ENCODE measurements at regions not wholly inside any gene's neighbourhood (a gene's known extent, or its start where the extent isn't known, plus 50 kb on each side); places are given as distances from the start of the nearest gene placed in this dataset.

DNA sequence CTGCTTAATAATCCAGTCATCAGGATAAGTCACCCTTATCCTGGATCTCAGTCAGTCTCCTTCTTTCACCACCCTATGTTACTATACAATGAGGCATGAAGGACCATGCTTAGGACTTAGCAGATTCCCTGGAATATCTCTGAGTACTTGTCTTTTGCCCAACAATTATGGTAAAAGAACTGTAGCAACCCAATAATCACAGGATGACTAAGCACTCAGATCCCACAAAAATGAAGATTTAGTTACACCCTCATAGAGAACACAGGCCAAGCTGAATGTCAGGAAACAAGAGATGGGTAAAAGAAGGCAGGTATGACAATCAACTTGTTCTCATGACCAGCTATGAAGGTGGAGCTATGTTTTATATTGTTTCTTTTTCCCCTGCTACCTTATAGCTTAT is 91.4 kb downstream of the EDN1 start:
- no peak overlapping the region for H3K4me3 ChIP-seq (ENCODE audit: low read depth, low read length)
- TF ChIP-seq, protein P1, sequence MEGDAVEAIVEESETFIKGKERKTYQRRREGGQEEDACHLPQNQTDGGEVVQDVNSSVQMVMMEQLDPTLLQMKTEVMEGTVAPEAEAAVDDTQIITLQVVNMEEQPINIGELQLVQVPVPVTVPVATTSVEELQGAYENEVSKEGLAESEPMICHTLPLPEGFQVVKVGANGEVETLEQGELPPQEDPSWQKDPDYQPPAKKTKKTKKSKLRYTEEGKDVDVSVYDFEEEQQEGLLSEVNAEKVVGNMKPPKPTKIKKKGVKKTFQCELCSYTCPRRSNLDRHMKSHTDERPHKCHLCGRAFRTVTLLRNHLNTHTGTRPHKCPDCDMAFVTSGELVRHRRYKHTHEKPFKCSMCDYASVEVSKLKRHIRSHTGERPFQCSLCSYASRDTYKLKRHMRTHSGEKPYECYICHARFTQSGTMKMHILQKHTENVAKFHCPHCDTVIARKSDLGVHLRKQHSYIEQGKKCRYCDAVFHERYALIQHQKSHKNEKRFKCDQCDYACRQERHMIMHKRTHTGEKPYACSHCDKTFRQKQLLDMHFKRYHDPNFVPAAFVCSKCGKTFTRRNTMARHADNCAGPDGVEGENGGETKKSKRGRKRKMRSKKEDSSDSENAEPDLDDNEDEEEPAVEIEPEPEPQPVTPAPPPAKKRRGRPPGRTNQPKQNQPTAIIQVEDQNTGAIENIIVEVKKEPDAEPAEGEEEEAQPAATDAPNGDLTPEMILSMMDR (IDR thresholded peaks at IDR 0.05; ENCODE audit: insufficient read depth, low read depth, low read length), result no peak
- no peak for DNase-seq (ENCODE audit: low read depth)

DNA sequence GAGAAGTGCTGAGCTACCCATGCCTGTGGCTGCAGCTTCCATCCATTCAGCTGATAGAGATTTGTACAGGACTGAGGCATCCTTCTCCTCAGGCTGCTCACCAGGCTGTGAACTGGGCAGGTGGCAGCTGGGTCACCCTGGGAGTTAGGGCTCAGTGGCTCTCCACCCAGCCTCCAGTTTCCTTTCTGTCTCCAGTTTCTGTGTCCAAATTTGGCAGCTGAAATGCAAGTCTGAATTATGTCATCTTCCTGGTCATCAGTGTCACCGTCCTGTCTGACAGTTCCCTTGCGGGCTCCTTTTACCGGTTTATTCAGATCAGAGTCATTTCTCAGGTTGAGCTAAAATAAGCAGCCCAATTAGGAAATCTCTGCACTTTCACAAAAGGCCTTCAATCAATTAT is 93.3 kb downstream of the EDN1 start:
- H3K4me3 ChIP-seq (ENCODE audit: low read depth, low read length), result no peak overlapping the region
- no peak for DNase-seq (ENCODE audit: low read depth)
- TF ChIP-seq, protein P1 (IDR thresholded peaks at IDR 0.05; ENCODE audit: insufficient read depth, low read depth, low read length), result no peak

DNA sequence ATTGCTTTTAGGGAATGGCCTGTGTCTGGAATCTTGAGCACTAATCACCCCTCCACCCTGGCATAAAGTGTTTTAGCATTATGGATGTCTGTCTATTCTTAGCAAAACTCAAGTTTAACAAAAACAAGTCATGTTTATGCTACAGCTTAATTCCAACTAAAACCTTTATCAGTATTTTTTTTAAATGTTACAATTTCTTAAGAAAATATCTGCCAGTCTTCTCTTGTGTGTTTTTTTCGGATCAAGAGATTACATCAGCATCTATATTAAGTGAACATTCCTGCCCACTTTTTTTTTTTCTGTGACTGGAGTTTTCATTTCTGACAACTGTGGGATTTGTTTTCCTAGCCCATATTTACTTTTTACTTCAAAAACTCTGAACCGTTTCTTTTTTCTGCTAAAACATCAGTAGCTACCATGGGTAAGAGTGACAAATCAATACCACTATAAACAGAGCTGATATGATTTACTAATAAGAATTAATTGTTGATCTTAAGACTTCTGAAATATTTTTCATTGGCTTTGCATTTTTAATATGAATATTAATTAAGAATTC is 94.3 kb downstream of the EDN1 start:
- DNase-seq (ENCODE audit: low read depth), result no peak
- no peak overlapping the region for H3K4me3 ChIP-seq (ENCODE audit: low read depth, low read length)
- TF ChIP-seq, protein P1 (IDR thresholded peaks at IDR 0.05; ENCODE audit: insufficient read depth, low read depth, low read length), result no peak

DNA sequence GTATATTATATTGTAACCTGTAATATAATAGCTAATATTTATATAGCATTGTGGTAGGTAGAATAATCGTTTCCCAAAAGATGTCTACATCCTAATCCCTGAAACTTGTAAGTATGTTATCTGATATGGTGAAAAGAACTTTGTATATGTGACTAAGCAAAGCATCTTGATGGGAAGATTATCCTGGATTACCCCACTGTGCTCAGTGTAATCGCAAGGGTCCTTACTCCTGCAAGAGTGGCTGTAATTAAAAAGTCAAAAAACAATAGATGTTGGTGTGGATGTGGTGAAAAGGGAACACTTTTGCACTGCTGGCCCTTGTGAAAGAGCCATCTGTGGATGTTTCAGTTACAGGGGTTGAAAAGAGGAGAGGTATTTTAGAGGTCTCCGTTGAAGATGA is 95.2 kb downstream of the EDN1 start:
- TF ChIP-seq, protein P1 (IDR thresholded peaks at IDR 0.05; ENCODE audit: insufficient read depth, low read depth, low read length), result no peak
- peak; percentile 5 for DNase-seq (ENCODE audit: low read depth)
- H3K4me3 ChIP-seq (ENCODE audit: low read depth, low read length), result no peak overlapping the region

DNA sequence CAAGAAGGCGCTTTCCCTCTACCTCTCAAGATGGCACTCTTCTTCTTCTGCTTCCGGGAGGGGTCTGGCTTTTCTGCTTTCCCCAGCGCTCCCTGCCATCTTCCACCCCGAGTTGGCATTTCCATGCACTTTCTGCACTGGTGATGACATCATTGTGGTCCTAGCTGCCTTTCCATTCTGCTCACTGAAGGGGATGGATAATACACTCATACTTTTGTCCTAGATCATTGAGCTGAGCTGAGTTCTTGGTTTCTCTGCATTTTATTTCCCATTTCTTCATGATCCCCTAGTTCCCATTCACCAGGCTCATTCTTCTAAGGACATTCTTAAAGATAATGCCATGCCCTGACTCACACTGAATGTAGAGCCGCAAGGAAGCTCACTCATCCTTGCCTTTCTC is 96.7 kb downstream of the EDN1 start:
- TF ChIP-seq, protein P1 (IDR thresholded peaks at IDR 0.05; ENCODE audit: insufficient read depth, low read depth, low read length), result no peak
- no peak overlapping the region for H3K4me3 ChIP-seq (ENCODE audit: low read depth, low read length)
- no peak for DNase-seq (ENCODE audit: low read depth)

DNA sequence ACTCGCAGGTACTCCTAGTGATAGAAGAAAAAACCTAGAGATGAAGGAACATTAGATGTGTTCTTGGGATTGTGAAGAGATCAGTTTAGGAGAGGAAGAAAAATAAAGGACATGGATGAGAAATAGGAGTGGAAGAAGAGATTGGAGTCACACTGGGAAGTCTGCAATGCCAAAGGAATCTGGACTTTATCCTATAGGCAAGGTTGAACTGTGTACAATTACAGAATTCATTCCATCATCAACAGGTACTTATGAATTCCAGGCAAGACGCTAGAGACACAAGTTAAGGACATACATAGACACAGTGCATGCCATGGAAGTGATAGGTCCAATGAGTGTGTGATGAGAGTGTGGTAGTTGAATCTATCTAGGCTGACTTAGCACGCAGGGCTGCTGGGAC is 101.3 kb downstream of the EDN1 start:
- H3K4me3 ChIP-seq (ENCODE audit: low read depth, low read length), result no peak overlapping the region
- no peak for DNase-seq (ENCODE audit: low read depth)
- TF ChIP-seq, protein P1 (IDR thresholded peaks at IDR 0.05; ENCODE audit: insufficient read depth, low read depth, low read length), result no peak

DNA sequence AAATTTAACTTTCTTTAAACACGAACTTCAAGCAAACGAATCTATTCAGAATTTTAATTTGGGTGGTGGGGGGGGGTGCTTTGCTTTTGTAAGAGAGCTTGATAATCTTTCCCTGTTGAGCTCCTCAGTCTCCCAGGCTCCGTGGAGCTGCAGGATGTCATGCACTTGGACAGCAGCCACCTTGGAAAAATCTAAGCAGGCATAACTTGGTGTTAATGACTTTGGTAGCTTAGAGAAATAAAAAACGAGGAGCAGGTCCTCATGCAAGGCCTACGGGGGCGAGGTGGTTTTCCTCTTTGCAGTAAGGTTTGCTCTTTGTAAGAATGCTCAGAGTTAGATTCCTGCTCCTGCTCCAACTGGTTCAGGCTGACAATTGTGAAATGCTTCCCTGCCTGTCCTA is 102.3 kb downstream of the EDN1 start:
- no peak for DNase-seq (ENCODE audit: low read depth)
- no peak overlapping the region for H3K4me3 ChIP-seq (ENCODE audit: low read depth, low read length)
- TF ChIP-seq, protein P1 (IDR thresholded peaks at IDR 0.05; ENCODE audit: insufficient read depth, low read depth, low read length), result no peak
